Mesenchymal stem cell (in vitro differentiated cells and primary cell): ENCODE measurements at regions not wholly inside any gene's neighbourhood (a gene's known extent, or its start where the extent isn't known, plus 50 kb on each side); places are given as distances from the start of the nearest gene placed in this dataset.

Experiments used
- DNase-seq: peaks from one replicate; pipeline ENCODE4 v3.0.0-alpha.2; 2013
- H2AFZ ChIP-seq: one replicate; pipeline ENCODE4 v1.6.1; 2013; ENCODE audit warnings: low read depth, mild to moderate bottlenecking, control low read depth, inconsistent platforms, low read length, moderate library complexity
- H2AK5ac ChIP-seq: 2 replicates; pipeline ENCODE4 v1.6.1; 2013; ENCODE audit warnings: low read length, moderate library complexity, mild to moderate bottlenecking, inconsistent platforms; ENCODE audit not compliant: severe bottlenecking
- H2BK120ac ChIP-seq: one replicate; pipeline ENCODE4 v1.6.1; 2013; ENCODE audit warnings: low read depth, mild to moderate bottlenecking, inconsistent platforms, low read length, moderate library complexity
- H2BK12ac ChIP-seq, 2 experiments: one replicate each; pipeline ENCODE4 v1.6.1; 2013; ENCODE audit warnings: inconsistent platforms in 2 of 2, low read length in 2 of 2, mild to moderate bottlenecking in 2 of 2, moderate library complexity in 2 of 2, control low read depth in 1 of 2
- H2BK15ac ChIP-seq: one replicate; pipeline ENCODE4 v1.6.1; 2013; ENCODE audit warnings: mild to moderate bottlenecking, low read depth, inconsistent platforms; ENCODE audit not compliant: poor library complexity, severe bottlenecking
- H2BK5ac ChIP-seq: 2 replicates; pipeline ENCODE4 v1.6.1; 2013; ENCODE audit warnings: low read depth, mild to moderate bottlenecking, low read length, control low read depth, inconsistent platforms; ENCODE audit not compliant: poor library complexity, severe bottlenecking
- H3K14ac ChIP-seq, 2 experiments: one replicate each; pipeline ENCODE4 v1.6.1; 2013; ENCODE audit warnings: inconsistent platforms in 2 of 2, low read length in 2 of 2, control low read depth in 1 of 2, mild to moderate bottlenecking in 1 of 2, moderate library complexity in 1 of 2
- H3K18ac ChIP-seq, 2 experiments: one replicate each; pipeline ENCODE4 v1.6.1; 2013; ENCODE audit warnings: inconsistent platforms in 2 of 2, low read length in 2 of 2, control low read depth in 1 of 2, low read depth in 1 of 2, mild to moderate bottlenecking in 1 of 2
- H3K23ac ChIP-seq, 2 experiments: one replicate each; pipeline ENCODE4 v1.6.1; 2013; ENCODE audit warnings: inconsistent platforms in 2 of 2, low read length in 2 of 2, mild to moderate bottlenecking in 2 of 2, moderate library complexity in 2 of 2, control low read depth in 1 of 2
- H3K27ac ChIP-seq: 2 replicates; pipeline ENCODE4 v1.5.1; 2013; ENCODE audit warnings: mild to moderate bottlenecking, moderate library complexity, low read length, control low read depth, inconsistent platforms; ENCODE audit not compliant: poor library complexity, severe bottlenecking
- H3K27me3 ChIP-seq, 2 experiments: 2 replicates each; pipeline versions ENCODE4 v1.6.1 to v1.7.0; 2013; ENCODE audit warnings: low read length in 2 of 2, mild to moderate bottlenecking in 2 of 2, moderate library complexity in 2 of 2, control low read depth in 1 of 2, inconsistent platforms in 1 of 2; ENCODE audit not compliant: control insufficient read depth in 1 of 2, insufficient read depth in 1 of 2
- H3K36me3 ChIP-seq, 2 experiments: 2 replicates each; pipeline versions ENCODE4 v1.6.1 to v1.7.0; 2013; ENCODE audit warnings: low read length in 2 of 2, control low read depth in 1 of 2, inconsistent platforms in 1 of 2, low read depth in 1 of 2, mild to moderate bottlenecking in 1 of 2; ENCODE audit not compliant: insufficient read depth in 2 of 2, control insufficient read depth in 1 of 2
- H3K4ac ChIP-seq, 2 experiments: one replicate each; pipeline ENCODE4 v1.6.1; 2013; ENCODE audit warnings: inconsistent platforms in 2 of 2, low read length in 2 of 2, mild to moderate bottlenecking in 2 of 2, moderate library complexity in 2 of 2, control low read depth in 1 of 2, low read depth in 1 of 2
- H3K4me1 ChIP-seq: 2 replicates; pipeline ENCODE4 v1.6.1; 2013; ENCODE audit warnings: low read depth, low read length, control low read depth; ENCODE audit not compliant: control insufficient read depth, insufficient read depth
- H3K4me2 ChIP-seq: 2 replicates; pipeline ENCODE4 v1.6.1; 2013; ENCODE audit warnings: low read length, mild to moderate bottlenecking, inconsistent platforms; ENCODE audit not compliant: poor library complexity, severe bottlenecking
- H3K4me3 ChIP-seq, 2 experiments: 2 replicates each; pipeline versions ENCODE4 v1.5.1 to v1.7.0; 2013; ENCODE audit warnings: low read length in 2 of 2, mild to moderate bottlenecking in 2 of 2, control low read depth in 1 of 2, low read depth in 1 of 2; ENCODE audit not compliant: insufficient read depth in 1 of 2
- H3K79me1 ChIP-seq: replicated peaks from 2 replicates; pipeline ENCODE4 v1.6.1; 2013; ENCODE audit warnings: mild to moderate bottlenecking, control low read depth, low read length, inconsistent platforms; ENCODE audit not compliant: poor library complexity, severe bottlenecking
- H3K9ac ChIP-seq: 2 replicates; pipeline ENCODE4 v1.7.0; 2013; ENCODE audit warnings: mild to moderate bottlenecking, low read length, moderate library complexity
- H3K9me3 ChIP-seq: 2 replicates; pipeline ENCODE4 v1.7.0; 2013; ENCODE audit warnings: mild to moderate bottlenecking, low read length; ENCODE audit not compliant: control insufficient read depth
- H4K8ac ChIP-seq: one replicate; pipeline ENCODE4 v1.6.1; 2013; ENCODE audit warnings: inconsistent platforms, mild to moderate bottlenecking, low read length, moderate library complexity
- H4K91ac ChIP-seq: one replicate; pipeline ENCODE4 v1.6.1; 2013; ENCODE audit warnings: mild to moderate bottlenecking, low read length, inconsistent platforms
- WGBS: methylation state at CpG from one replicate; pipeline ENCODE4 v1.1.7; 2013; ENCODE audit warnings: mixed read lengths; 5-methylcytosine and 5-hydroxymethylcytosine counted together

DNA sequence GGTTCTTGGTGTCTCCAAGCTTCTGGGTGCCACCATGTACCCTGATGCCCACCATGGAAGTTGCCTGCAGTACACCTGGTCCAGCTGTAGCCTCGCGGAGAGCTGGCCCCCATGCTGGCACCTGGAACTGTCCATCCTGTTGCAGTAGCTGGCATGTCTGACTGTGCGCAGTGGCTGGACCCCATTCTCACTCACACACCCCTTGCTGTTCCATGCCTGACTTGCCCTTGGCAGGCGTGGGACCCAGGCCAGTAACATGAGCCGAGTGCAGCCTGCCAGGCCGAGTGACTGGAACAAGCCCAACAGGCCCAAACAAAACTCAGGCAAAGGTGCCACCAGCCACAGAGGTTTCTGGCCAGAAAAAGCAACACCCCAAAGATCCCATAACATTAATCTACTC, 73.8 kb downstream of the NEURL3 start:
- Histone ChIP-seq H3K4ac (no peak overlapping the region), H3K4me3 (no peak overlapping the region), H2BK15ac (no peak overlapping the region), H3K79me1 (no peaks in the 10 kb centered on the region), H3K9ac (no peak overlapping the region), H2AFZ (no peak overlapping the region), H3K18ac (no peak overlapping the region), H3K27ac (no peak overlapping the region), H4K8ac (no peak overlapping the region), H2BK5ac (no peak overlapping the region), H3K9me3 (peaks cover 13% of the 10 kb centered on the region), H3K4me2 (no peak overlapping the region), H3K4me1 (peaks cover 4% of the 10 kb centered on the region), H3K14ac (no peak overlapping the region), H4K91ac (no peak overlapping the region), H2BK12ac (no peak overlapping the region), H3K36me3 (no peaks in the 10 kb centered on the region), H2BK120ac (no peak overlapping the region), H3K27me3 (peaks cover 0 to 34% of the 10 kb centered on the region in 2 experiments), H3K23ac (no peak overlapping the region), H2AK5ac (no peak overlapping the region)
- 93% methylated on average over 6 of the region's 6 CpGs for WGBS
- no peak for DNase-seq

- H3K23ac ChIP-seq, result no peak overlapping the region
- no peak overlapping the region for H2BK12ac ChIP-seq
- peaks cover 13% of the 10 kb centered on the region for H3K9me3 ChIP-seq
- H4K91ac ChIP-seq, result no peak overlapping the region
- H3K27me3 ChIP-seq, result peaks cover 0 to 34% of the 10 kb centered on the region in 2 experiments
- H3K79me1 ChIP-seq, result no peaks in the 10 kb centered on the region
- no peak overlapping the region for H3K27ac ChIP-seq
- no peak overlapping the region for H3K4me3 ChIP-seq
- H3K14ac ChIP-seq, result no peak overlapping the region
- H3K18ac ChIP-seq, result no peak overlapping the region
- no peak overlapping the region for H2BK120ac ChIP-seq
- no peak overlapping the region for H3K9ac ChIP-seq
- H3K36me3 ChIP-seq, result no peaks in the 10 kb centered on the region
- no peak overlapping the region for H3K4me2 ChIP-seq
- H2AK5ac ChIP-seq, result no peak overlapping the region
- H2BK15ac ChIP-seq, result no peak overlapping the region
- H2BK5ac ChIP-seq, result no peak overlapping the region
- no peak overlapping the region for H3K4ac ChIP-seq
- peaks cover 4% of the 10 kb centered on the region for H3K4me1 ChIP-seq
- no peak for DNase-seq
- no peak overlapping the region for H4K8ac ChIP-seq
- 98% methylated on average over 4 of the region's 4 CpGs for WGBS
- H2AFZ ChIP-seq, result no peak overlapping the region
Measured at GRCh38 chr2:96430394-96430988, 74.7 kb downstream of the NEURL3 start.

GRCh38 chr2:96427917-96428316, 77.2 kb downstream of the NEURL3 start:
- Histone ChIP-seq H3K18ac (no peak overlapping the region), H3K4me2 (no peak overlapping the region), H3K27me3 (peaks cover 0 to 21% of the 10 kb centered on the region in 2 experiments), H3K27ac (no peak overlapping the region), H4K8ac (no peak overlapping the region), H3K9me3 (peaks cover 13% of the 10 kb centered on the region), H2BK120ac (no peak overlapping the region), H3K4me1 (peaks cover 4% of the 10 kb centered on the region), H3K36me3 (no peaks in the 10 kb centered on the region), H2BK15ac (no peak overlapping the region), H3K79me1 (no peaks in the 10 kb centered on the region), H2AFZ (no peak overlapping the region), H2AK5ac (peak overlapping the region; percentile 4), H3K23ac (no peak overlapping the region), H2BK12ac (no peak overlapping the region), H4K91ac (no peak overlapping the region), H2BK5ac (no peak overlapping the region), H3K14ac (no peak overlapping the region), H3K4ac (no peak overlapping the region), H3K9ac (no peak overlapping the region), H3K4me3 (no peak overlapping the region)
- WGBS, result 8% methylated on average over 1 of the region's 1 CpG
- DNase-seq, result peak; percentile 57

DNA sequence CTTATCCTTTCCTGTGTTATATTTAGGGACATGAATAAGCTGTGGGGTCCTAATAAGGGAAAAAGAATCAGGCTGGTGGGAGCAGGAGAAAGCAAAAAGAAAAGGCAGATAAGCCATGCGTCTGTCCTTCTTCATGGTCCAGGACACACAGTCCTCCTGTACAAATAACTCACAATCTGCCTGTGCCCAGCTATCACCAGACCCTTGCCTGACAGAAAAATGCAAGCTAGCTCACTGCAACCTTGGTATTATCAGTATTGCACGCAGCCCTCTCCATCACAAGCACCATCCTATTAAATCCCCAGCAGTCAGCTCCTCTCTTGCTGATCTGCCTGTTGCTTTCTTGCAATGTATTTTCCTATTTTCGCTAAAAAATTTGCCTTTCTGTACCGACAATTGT, 78.0 kb downstream of the NEURL3 start:
- no peak overlapping the region for H4K91ac ChIP-seq
- H3K23ac ChIP-seq, result no peak overlapping the region
- no peak overlapping the region for H3K4me3 ChIP-seq
- no peak overlapping the region for H4K8ac ChIP-seq
- no peak overlapping the region for H2AK5ac ChIP-seq
- peaks cover 13% of the 10 kb centered on the region for H3K9me3 ChIP-seq
- H3K4me1 ChIP-seq, result peaks cover 4% of the 10 kb centered on the region
- no peak for DNase-seq
- no peak overlapping the region for H2BK15ac ChIP-seq
- H3K14ac ChIP-seq, result no peak overlapping the region
- H2BK120ac ChIP-seq, result no peak overlapping the region
- H3K79me1 ChIP-seq, result no peaks in the 10 kb centered on the region
- no peak overlapping the region for H3K9ac ChIP-seq
- no peak overlapping the region for H3K4ac ChIP-seq
- H3K27me3 ChIP-seq, result peaks cover 0 to 22% of the 10 kb centered on the region in 2 experiments
- H3K27ac ChIP-seq, result no peak overlapping the region
- 85% methylated on average over 4 of the region's 4 CpGs for WGBS
- H3K36me3 ChIP-seq, result no peaks in the 10 kb centered on the region
- no peak overlapping the region for H3K18ac ChIP-seq
- H2BK12ac ChIP-seq, result no peak overlapping the region
- H3K4me2 ChIP-seq, result no peak overlapping the region
- no peak overlapping the region for H2BK5ac ChIP-seq
- no peak overlapping the region for H2AFZ ChIP-seq
